ENCODE measurements at regions not wholly inside any gene's neighbourhood (a gene's known extent, or its start where the extent isn't known, plus 50 kb on each side); places are given as distances from the start of the nearest gene placed in this dataset.

DNA sequence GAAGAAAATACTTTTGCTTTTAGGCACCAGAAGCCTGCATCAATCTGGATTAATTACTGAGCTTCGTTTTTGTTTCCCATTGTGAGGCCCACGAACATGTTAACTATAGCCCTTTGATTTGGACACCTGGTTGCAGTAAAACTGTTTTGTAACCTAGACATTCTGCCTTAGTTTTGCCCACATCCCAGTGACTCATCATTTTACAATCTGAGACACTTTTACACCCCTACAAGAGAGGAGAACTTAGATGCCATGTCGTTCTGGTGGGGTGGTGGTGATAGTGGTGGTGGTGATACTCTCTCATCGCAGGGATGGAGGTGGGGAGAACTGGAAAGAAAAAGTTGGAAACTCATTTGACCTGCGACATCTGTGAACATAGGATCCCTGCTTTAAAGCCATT, 1257.2 kb downstream of the ADGRL3 start:
- H3K36me3 Mint-ChIP-seq (ENCODE audit: low read depth) = no peaks in the 10 kb centered on the region
- Histone ChIP-seq H3K4me3 (ENCODE audit: low read length) (no peak overlapping the region), H3K9ac (ENCODE audit: extremely low read depth, low read length, poor library complexity, severe bottlenecking) (no peak overlapping the region), H3K27ac (ENCODE audit: low read depth, low read length) (no peak overlapping the region), H3K4me1 (ENCODE audit: control insufficient read depth, insufficient read depth, low read length) (peaks cover 3% of the 10 kb centered on the region), H3K9me3 (ENCODE audit: control insufficient read depth, low read length) (no peaks in the 10 kb centered on the region), H3K36me3 (ENCODE audit: control insufficient read depth, insufficient read depth, low read length) (no peaks in the 10 kb centered on the region), H3K27me3 (ENCODE audit: control insufficient read depth, insufficient read depth, low read length, poor library complexity, severe bottlenecking) (no peaks in the 10 kb centered on the region)
- H3K9me3 Mint-ChIP-seq = no peaks in the 10 kb centered on the region
- 92 to 95% methylated on average over 2 to 5 of the region's 5 CpGs for WGBS, 2 experiments (ENCODE audit: insufficient coverage in 1 of 2, insufficient read length in 1 of 2)
- DNase-seq = no peak
- H3K4me1 Mint-ChIP-seq = peaks cover 7% of the 10 kb centered on the region
- no peak overlapping the region for H3K4me3 Mint-ChIP-seq
- H3K27ac Mint-ChIP-seq = no peak overlapping the region
- TF ChIP-seq, protein P1, sequence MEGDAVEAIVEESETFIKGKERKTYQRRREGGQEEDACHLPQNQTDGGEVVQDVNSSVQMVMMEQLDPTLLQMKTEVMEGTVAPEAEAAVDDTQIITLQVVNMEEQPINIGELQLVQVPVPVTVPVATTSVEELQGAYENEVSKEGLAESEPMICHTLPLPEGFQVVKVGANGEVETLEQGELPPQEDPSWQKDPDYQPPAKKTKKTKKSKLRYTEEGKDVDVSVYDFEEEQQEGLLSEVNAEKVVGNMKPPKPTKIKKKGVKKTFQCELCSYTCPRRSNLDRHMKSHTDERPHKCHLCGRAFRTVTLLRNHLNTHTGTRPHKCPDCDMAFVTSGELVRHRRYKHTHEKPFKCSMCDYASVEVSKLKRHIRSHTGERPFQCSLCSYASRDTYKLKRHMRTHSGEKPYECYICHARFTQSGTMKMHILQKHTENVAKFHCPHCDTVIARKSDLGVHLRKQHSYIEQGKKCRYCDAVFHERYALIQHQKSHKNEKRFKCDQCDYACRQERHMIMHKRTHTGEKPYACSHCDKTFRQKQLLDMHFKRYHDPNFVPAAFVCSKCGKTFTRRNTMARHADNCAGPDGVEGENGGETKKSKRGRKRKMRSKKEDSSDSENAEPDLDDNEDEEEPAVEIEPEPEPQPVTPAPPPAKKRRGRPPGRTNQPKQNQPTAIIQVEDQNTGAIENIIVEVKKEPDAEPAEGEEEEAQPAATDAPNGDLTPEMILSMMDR (conservative IDR thresholded peaks at IDR 0.05) = no peak
- no peaks in the 10 kb centered on the region for H3K27me3 Mint-ChIP-seq (ENCODE audit: insufficient read depth)

DNA sequence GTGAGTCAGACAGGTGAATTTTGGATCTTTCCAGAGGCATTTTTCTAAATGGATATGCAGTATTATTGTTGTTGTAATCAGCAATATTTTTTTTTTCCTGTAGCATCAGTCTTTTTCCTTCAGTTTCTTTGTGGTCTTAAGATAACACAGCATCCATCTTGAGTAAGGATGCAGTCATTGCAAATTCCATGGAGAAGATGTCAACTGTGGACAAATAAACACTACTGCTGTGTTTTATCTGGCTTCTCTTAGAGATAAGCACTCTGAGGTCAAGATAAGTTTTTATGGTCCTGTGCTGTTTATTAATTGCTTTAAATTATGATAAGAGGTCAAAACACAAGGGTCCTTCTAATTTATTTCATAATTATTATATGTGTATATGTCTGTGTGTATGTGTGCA, 1255.7 kb downstream of the ADGRL3 start:
- peaks cover 7% of the 10 kb centered on the region for H3K4me1 Mint-ChIP-seq
- no peak overlapping the region for H3K4me3 Mint-ChIP-seq
- H3K36me3 Mint-ChIP-seq (ENCODE audit: low read depth) = no peaks in the 10 kb centered on the region
- H3K9me3 ChIP-seq (ENCODE audit: control insufficient read depth, low read length) = no peaks in the 10 kb centered on the region
- no peaks in the 10 kb centered on the region for H3K27me3 Mint-ChIP-seq (ENCODE audit: insufficient read depth)
- no peaks in the 10 kb centered on the region for H3K9me3 Mint-ChIP-seq
- no peaks in the 10 kb centered on the region for H3K27me3 ChIP-seq (ENCODE audit: control insufficient read depth, insufficient read depth, low read length, poor library complexity, severe bottlenecking)
- no peak overlapping the region for H3K4me3 ChIP-seq (ENCODE audit: low read length)
- peaks cover 5% of the 10 kb centered on the region for H3K4me1 ChIP-seq (ENCODE audit: control insufficient read depth, insufficient read depth, low read length)
- no peak overlapping the region for H3K27ac ChIP-seq (ENCODE audit: low read depth, low read length)
- TF ChIP-seq, protein P1 (conservative IDR thresholded peaks at IDR 0.05) = no peak
- no peak overlapping the region for H3K9ac ChIP-seq (ENCODE audit: extremely low read depth, low read length, poor library complexity, severe bottlenecking)
- H3K27ac Mint-ChIP-seq = no peak overlapping the region
- H3K36me3 ChIP-seq (ENCODE audit: control insufficient read depth, insufficient read depth, low read length) = no peaks in the 10 kb centered on the region
- no peak for DNase-seq

DNA sequence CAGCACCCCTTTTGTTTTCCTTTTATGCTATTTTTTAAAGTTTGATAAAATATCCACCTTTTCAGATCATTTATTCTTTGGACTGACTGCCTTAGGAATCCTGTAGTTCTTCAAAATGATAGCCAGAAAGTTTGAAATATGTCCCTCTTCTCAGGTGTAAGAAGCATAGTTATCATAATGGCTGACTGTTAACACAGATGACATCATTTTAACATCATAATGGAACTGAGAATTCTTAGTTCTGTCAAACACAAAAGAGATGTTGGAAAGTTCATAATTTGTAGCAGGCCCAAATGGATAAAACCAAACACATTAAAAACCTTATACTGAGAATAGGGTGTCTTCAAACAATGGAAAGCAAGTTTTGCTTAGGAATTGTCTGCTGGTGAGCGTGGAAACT, 1254.4 kb downstream of the ADGRL3 start:
- H3K9me3 Mint-ChIP-seq = no peaks in the 10 kb centered on the region
- peaks cover 7% of the 10 kb centered on the region for H3K4me1 Mint-ChIP-seq

More for the DNA sequence above, 1254.4 kb downstream of the ADGRL3 start:
- no peaks in the 10 kb centered on the region for H3K27me3 Mint-ChIP-seq (ENCODE audit: insufficient read depth)
- no peak overlapping the region for H3K27ac Mint-ChIP-seq
- no peak overlapping the region for H3K9ac ChIP-seq (ENCODE audit: extremely low read depth, low read length, poor library complexity, severe bottlenecking)
- H3K4me3 ChIP-seq (ENCODE audit: low read length) = no peak overlapping the region
- no peak overlapping the region for H3K4me3 Mint-ChIP-seq
- H3K36me3 Mint-ChIP-seq (ENCODE audit: low read depth) = no peaks in the 10 kb centered on the region
- WGBS, 2 experiments (ENCODE audit: insufficient coverage in 1 of 2, insufficient read length in 1 of 2) = 67 to 86% methylated on average over 1 of the region's 1 CpG
- H3K9me3 ChIP-seq (ENCODE audit: control insufficient read depth, low read length) = no peaks in the 10 kb centered on the region
- no peaks in the 10 kb centered on the region for H3K36me3 ChIP-seq (ENCODE audit: control insufficient read depth, insufficient read depth, low read length)
- H3K4me1 ChIP-seq (ENCODE audit: control insufficient read depth, insufficient read depth, low read length) = peaks cover 5% of the 10 kb centered on the region
- no peaks in the 10 kb centered on the region for H3K27me3 ChIP-seq (ENCODE audit: control insufficient read depth, insufficient read depth, low read length, poor library complexity, severe bottlenecking)
- DNase-seq = no peak
- H3K27ac ChIP-seq (ENCODE audit: low read depth, low read length) = no peak overlapping the region
- TF ChIP-seq, protein P1 (conservative IDR thresholded peaks at IDR 0.05) = no peak
